Ovary (tissue), 3 donors: ENCODE measurements at regions not wholly inside any gene's neighbourhood (a gene's known extent, or its start where the extent isn't known, plus 50 kb on each side); places are given as distances from the start of the nearest gene placed in this dataset.

ENCODE experiments used
- EP300 ChIP-seq: sonication (generic); formaldehyde crosslinking; IDR thresholded peaks from one replicate; pipeline ENCODE4 v1.6.1; 2017; ENCODE audit warnings: antibody characterized with exemption
- POLR2A ChIP-seq: fragments of 450-650 bp; IDR thresholded peaks from one replicate; pipeline ENCODE4 v1.6.1; 2017; ENCODE audit warnings: antibody characterized with exemption, mild to moderate bottlenecking, moderate library complexity
- TF ChIP-seq, protein P1 (sequence below), 3 donors: fragments of 450-650 bp in 2 of 3; fragments of 200-600 bp in 1 of 3; IDR thresholded peaks; one replicate each; pipeline versions ENCODE4 v1.5.1 to v1.8.0; 2016 to 2022; ENCODE audit warnings: antibody characterized with exemption in 3 of 3, mild to moderate bottlenecking in 1 of 3
- donor health status: DM: no; HTN: no; CAD: no.

DNA sequence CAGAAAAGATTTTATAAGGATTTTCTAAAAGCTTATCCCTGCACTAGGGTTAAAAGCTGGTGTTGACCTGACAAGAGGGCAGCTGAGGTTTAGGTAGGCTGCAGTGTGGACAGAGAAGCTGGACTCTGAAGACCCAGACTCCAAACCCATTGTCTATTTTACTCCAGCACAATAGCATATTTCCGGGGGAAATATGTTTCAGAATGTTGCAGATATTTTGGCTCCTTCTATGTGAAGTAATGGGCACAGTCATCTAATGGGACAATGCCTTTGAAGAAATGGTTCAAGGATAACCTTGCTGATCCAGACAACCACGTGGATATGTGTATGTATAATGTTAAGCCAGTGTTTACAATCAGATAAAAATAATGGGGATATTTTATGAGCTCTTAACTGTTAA lies 173.8 kb upstream of the TSC22D1 start:
- no peak for TF ChIP-seq EP300
- TF ChIP-seq, protein P1, sequence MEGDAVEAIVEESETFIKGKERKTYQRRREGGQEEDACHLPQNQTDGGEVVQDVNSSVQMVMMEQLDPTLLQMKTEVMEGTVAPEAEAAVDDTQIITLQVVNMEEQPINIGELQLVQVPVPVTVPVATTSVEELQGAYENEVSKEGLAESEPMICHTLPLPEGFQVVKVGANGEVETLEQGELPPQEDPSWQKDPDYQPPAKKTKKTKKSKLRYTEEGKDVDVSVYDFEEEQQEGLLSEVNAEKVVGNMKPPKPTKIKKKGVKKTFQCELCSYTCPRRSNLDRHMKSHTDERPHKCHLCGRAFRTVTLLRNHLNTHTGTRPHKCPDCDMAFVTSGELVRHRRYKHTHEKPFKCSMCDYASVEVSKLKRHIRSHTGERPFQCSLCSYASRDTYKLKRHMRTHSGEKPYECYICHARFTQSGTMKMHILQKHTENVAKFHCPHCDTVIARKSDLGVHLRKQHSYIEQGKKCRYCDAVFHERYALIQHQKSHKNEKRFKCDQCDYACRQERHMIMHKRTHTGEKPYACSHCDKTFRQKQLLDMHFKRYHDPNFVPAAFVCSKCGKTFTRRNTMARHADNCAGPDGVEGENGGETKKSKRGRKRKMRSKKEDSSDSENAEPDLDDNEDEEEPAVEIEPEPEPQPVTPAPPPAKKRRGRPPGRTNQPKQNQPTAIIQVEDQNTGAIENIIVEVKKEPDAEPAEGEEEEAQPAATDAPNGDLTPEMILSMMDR (IDR thresholded peaks at IDR 0.05) = no peak
- TF ChIP-seq POLR2A = no peak
